Retinal pigment epithelial cell (primary cell): ENCODE measurements at regions not wholly inside any gene's neighbourhood (a gene's known extent, or its start where the extent isn't known, plus 50 kb on each side); places are given as distances from the start of the nearest gene placed in this dataset.
"Not testable (repeated sequence)": the region's sequence is repeated elsewhere in the genome, so short reads cannot be mapped to it uniquely, and the experiment has no call there.

Source experiments
- DNase-seq: peaks from one replicate; pipeline ENCODE4 v3.0.0-alpha.2; 2010; ENCODE audit warnings: low read depth
- H3K4me3 ChIP-seq: 2 replicates; pipeline ENCODE4 v1.5.1; 2011; ENCODE audit warnings: mild to moderate bottlenecking, low read length, control low read depth, moderate library complexity
- CTCF ChIP-seq: conservative IDR thresholded peaks from 2 replicates; pipeline ENCODE4 v1.5.1; 2011; ENCODE audit warnings: low read depth, low read length, control low read depth, inconsistent platforms

- H3K4me3 ChIP-seq: no peak overlapping the region
- no peak for TF ChIP-seq CTCF
- DNase-seq: no peak
Measured at GRCh38 chr11:79615425-79615824, 174.6 kb upstream of the TENM4 start.

DNA sequence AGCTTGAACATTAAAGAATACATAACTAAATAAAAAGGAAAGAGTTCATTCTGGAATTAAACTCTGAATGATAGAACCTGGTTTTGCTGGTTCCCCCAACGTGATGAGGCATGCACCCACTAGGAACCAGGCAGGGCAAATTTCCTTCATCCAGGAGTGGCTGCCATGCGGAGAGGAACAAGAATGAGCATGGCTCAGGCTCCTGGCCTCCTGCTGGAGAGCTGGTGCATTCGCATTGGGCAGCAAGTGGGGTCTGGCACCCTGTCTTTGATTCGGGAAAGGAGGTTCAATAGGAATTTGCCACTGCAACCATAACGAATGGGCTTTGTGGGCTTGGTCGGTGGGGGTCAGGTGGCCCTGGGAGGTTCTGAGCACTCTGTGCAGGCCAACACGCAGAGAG, 169.8 kb upstream of the TENM4 start:
- TF ChIP-seq CTCF: peak; percentile 31
- no peak overlapping the region for H3K4me3 ChIP-seq
- no peak for DNase-seq

GRCh38 chr11:79610139-79610538, 169.3 kb upstream of the TENM4 start:
- DNase-seq: no peak
- TF ChIP-seq CTCF: no peak
- H3K4me3 ChIP-seq: no peak overlapping the region

DNA sequence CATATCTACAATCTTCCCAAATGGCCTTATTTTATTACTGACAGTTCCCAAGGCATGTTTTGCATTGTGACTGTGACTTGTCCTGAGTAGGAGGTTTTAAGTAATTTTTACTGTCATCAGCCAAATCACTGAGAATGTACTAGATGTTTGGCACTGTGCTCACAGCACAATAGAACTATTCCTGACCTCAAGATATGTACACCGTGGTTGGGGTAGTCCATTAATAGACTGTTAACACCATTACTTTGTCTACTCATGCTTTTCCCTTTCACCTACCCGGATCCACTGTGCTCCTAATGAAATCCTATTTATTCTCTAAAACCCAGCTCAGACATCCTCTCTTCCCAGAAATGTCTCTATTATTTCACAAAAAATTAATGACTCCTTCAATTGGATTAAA, 168.7 kb upstream of the TENM4 start:
- H3K4me3 ChIP-seq: no peak overlapping the region
- no peak for DNase-seq
- TF ChIP-seq CTCF: no peak

DNA sequence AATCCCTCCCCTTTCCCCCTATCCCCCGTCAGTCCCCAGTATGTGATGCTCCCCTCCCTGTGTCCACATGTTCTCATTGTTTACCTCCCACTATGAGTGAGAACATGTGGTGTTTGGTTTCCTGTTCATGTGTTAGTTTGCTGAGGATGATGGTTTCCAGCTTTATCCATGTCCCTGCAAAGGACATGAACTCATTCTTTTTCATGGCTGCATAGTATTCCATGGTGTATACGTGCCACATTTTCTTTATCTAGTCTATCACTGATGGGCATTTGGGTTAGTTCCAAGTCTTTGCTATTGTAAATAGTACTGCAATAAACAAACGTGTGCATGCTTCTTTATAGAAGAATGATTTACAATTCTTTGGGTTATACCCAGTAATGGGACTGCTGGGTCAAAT, 165.6 kb upstream of the TENM4 start:
- DNase-seq, H3K4me3 ChIP-seq: not testable (repeated sequence)

DNA sequence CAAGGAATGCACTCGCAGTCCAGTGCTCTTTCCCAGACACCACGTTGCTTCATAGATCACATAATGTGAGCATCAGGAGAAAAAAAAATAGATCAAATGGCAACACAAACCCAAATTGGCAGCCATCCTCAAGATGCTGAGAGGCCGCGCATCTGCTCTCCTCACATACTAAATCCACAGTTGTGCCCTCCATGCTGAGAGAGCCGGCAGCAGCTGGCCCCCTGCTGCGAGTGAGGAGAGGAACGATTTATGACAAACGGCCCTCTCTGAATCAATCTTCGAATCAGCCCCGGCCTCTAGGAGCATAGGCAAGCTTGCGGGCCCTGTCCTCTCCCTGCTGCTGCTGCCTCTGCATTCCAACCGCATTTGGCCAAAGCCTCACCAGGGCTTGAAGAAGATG, 159.9 kb upstream of the TENM4 start:
- no peak for DNase-seq
- H3K4me3 ChIP-seq: no peak overlapping the region
- no peak for TF ChIP-seq CTCF

DNA sequence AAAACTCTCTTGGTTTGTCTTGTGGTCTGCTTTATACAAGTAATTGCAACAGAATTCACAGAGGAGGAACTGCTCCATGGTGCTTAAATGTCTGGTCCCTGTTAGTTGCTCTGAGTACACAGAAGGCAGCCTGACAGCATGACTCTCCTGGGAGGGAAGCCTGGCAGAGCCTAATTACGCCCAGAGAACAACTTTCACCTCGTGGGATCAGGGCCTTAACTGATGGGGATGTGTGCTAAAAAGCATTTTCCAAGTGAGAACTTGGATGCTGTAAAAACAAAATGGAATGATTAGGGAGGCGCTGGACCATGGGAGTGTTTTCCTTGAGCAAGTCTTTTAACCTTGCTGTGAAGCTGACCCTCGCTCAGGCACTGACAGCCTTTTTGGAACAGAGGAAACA, 154.0 kb upstream of the TENM4 start:
- no peak overlapping the region for H3K4me3 ChIP-seq
- no peak for TF ChIP-seq CTCF
- DNase-seq: no peak

- no peak overlapping the region for H3K4me3 ChIP-seq
- no peak for TF ChIP-seq CTCF
- DNase-seq: no peak
Measured at GRCh38 chr11:79592824-79593223, 152.0 kb upstream of the TENM4 start.
